D721Med (cell line): ENCODE measurements at regions not wholly inside any gene's neighbourhood (a gene's known extent, or its start where the extent isn't known, plus 50 kb on each side); places are given as distances from the start of the nearest gene placed in this dataset.

Experiments
- DNase-seq: peaks from one replicate; pipeline ENCODE4 v3.0.0; 2011; ENCODE audit warnings: low spot score; ENCODE audit not compliant: insufficient read length
- FAIRE-seq: peaks from 2 replicates; lab custom pipeline; 2011; peaks lifted over from hg19 to GRCh38; lab: Jason Lieb, UNC
- CTCF ChIP-seq: IDR thresholded peaks from 2 replicates; pipeline ENCODE4 v1.5.1; 2012; ENCODE audit warnings: mild to moderate bottlenecking, control low read depth; ENCODE audit not compliant: insufficient read depth; ENCODE audit errors: missing control alignments

GRCh38 chr10:71152043-71152442, 60.3 kb upstream of the UNC5B start:
- FAIRE-seq (no peak), DNase-seq (no peak)
- no peak for TF ChIP-seq CTCF

GRCh38 chr10:71156436-71156835, 55.9 kb upstream of the UNC5B start:
- no peak for FAIRE-seq
- no peak for DNase-seq
- no peak for TF ChIP-seq CTCF

GRCh38 chr10:71157435-71157834, 54.9 kb upstream of the UNC5B start:
- no peak for DNase-seq
- no peak for FAIRE-seq
- TF ChIP-seq CTCF, result no peak

GRCh38 chr10:71158251-71158650, 54.1 kb upstream of the UNC5B start:
- TF ChIP-seq CTCF, result no peak
- FAIRE-seq, result no peak
- DNase-seq, result no peak

- FAIRE-seq, result no peak
- no peak for TF ChIP-seq CTCF
- no peak for DNase-seq
Observed at GRCh38 chr10:71158902-71159301, 53.5 kb upstream of the UNC5B start.

GRCh38 chr10:71159892-71160291, 52.5 kb upstream of the UNC5B start:
- DNase-seq, result no peak
- no peak for TF ChIP-seq CTCF
- FAIRE-seq, result no peak

- no peak for TF ChIP-seq CTCF
- no peak for DNase-seq
Observed at GRCh38 chr10:71161425-71161824, 50.9 kb upstream of the UNC5B start.

More at GRCh38 chr10:71161425-71161824, 50.9 kb upstream of the UNC5B start:
- FAIRE-seq, result no peak
